ENCODE measurements at regions not wholly inside any gene's neighbourhood (a gene's known extent, or its start where the extent isn't known, plus 50 kb on each side); places are given as distances from the start of the nearest gene placed in this dataset.
A peak's percentile ranks its signal among the peaks of the same experiment; 100 is the strongest.

GRCh38 chr4:174045381-174045780 is 238.1 kb downstream of the FBXO8 start:
- Histone ChIP-seq H3K36me3 (ENCODE audit: insufficient read depth, low read length) (no peaks in the 10 kb centered on the region), H3K27ac (ENCODE audit: low read depth, low read length) (no peak overlapping the region), H3K79me2 (ENCODE audit: control insufficient read depth, insufficient read depth, low read length, unreplicated experiment) (no peaks in the 10 kb centered on the region), H3K4me3 (ENCODE audit: low read depth, low read length) (no peak overlapping the region), H2AFZ (ENCODE audit: low read length, unreplicated experiment) (no peak overlapping the region), H3K27me3 (ENCODE audit: insufficient read depth, low read length) (no peaks in the 10 kb centered on the region), H3K4me1 (ENCODE audit: control insufficient read depth, insufficient read depth, low read length, unreplicated experiment) (no peaks in the 10 kb centered on the region)

GRCh38 chr4:174041555-174042105 is 241.8 kb downstream of the FBXO8 start:
- Histone ChIP-seq H3K4me3 (ENCODE audit: low read depth, low read length) (no peak overlapping the region), H3K79me2 (ENCODE audit: control insufficient read depth, insufficient read depth, low read length, unreplicated experiment) (no peaks in the 10 kb centered on the region), H2AFZ (ENCODE audit: low read length, unreplicated experiment) (no peak overlapping the region), H3K27ac (ENCODE audit: low read depth, low read length) (no peak overlapping the region), H3K36me3 (ENCODE audit: insufficient read depth, low read length) (no peaks in the 10 kb centered on the region), H3K27me3 (ENCODE audit: insufficient read depth, low read length) (no peaks in the 10 kb centered on the region), H3K4me1 (ENCODE audit: control insufficient read depth, insufficient read depth, low read length, unreplicated experiment) (no peaks in the 10 kb centered on the region)

DNA sequence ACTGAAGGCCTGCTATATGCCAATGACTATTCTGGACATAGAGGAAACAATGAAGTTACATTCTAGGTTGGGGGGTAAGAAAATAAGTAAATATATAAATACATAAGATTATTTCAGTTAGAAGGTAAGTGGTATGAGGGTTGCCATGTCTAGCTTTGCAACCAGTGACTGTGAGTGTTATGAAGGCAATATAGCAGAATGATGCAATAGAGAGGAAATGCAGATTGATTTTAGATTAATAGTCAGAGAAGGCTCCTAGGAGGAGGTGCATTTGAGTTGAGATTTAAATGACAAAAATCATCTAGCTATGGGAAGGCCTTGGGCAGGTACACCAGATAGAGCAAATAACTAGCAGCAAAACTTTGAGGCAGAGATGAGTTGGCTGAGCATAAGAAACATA is 243.2 kb downstream of the FBXO8 start:
- Histone ChIP-seq H2AFZ (ENCODE audit: low read length, unreplicated experiment) (no peak overlapping the region), H3K27me3 (ENCODE audit: insufficient read depth, low read length) (no peaks in the 10 kb centered on the region), H3K4me1 (ENCODE audit: control insufficient read depth, insufficient read depth, low read length, unreplicated experiment) (no peaks in the 10 kb centered on the region), H3K36me3 (ENCODE audit: insufficient read depth, low read length) (no peaks in the 10 kb centered on the region), H3K4me3 (ENCODE audit: low read depth, low read length) (no peak overlapping the region), H3K79me2 (ENCODE audit: control insufficient read depth, insufficient read depth, low read length, unreplicated experiment) (no peaks in the 10 kb centered on the region), H3K27ac (ENCODE audit: low read depth, low read length) (no peak overlapping the region)

- H3K79me2 ChIP-seq (ENCODE audit: control insufficient read depth, insufficient read depth, low read length, unreplicated experiment), result no peaks in the 10 kb centered on the region
- H3K4me3 ChIP-seq (ENCODE audit: low read depth, low read length), result peak overlapping the region; percentile 6; the same call in 1 of the 2 replicates
- no peaks in the 10 kb centered on the region for H3K4me1 ChIP-seq (ENCODE audit: control insufficient read depth, insufficient read depth, low read length, unreplicated experiment)
- no peaks in the 10 kb centered on the region for H3K27me3 ChIP-seq (ENCODE audit: insufficient read depth, low read length)
- H3K36me3 ChIP-seq (ENCODE audit: insufficient read depth, low read length), result no peaks in the 10 kb centered on the region
- H3K27ac ChIP-seq (ENCODE audit: low read depth, low read length), result no peak overlapping the region
- H2AFZ ChIP-seq (ENCODE audit: low read length, unreplicated experiment), result no peak overlapping the region
Observed at GRCh38 chr4:174038481-174038880, 245.0 kb downstream of the FBXO8 start.

GRCh38 chr4:174037631-174038030 is 245.8 kb downstream of the FBXO8 start:
- H3K27ac ChIP-seq (ENCODE audit: low read depth, low read length), result no peak overlapping the region
- no peak overlapping the region for H2AFZ ChIP-seq (ENCODE audit: low read length, unreplicated experiment)
- no peaks in the 10 kb centered on the region for H3K27me3 ChIP-seq (ENCODE audit: insufficient read depth, low read length)

DNA sequence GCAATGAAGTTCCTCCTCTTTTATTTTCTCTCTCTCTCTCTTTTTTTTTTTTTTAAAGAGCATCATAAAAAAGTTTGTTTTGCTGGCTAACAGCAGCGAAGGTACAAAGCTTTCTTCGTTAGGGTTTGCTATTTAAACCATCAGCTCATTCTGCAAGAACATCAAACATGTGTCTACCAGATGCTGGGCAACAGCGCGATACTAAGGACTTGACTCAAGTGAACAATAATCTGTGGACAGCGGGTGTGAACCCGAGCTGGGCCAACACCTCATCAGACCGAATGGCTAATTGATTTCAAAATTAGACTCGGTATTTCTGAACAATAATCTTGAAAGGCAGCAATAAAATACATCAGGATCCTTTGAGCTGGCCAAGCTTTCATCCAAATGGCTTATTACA is 246.4 kb downstream of the FBXO8 start:
- no peaks in the 10 kb centered on the region for H3K36me3 ChIP-seq (ENCODE audit: insufficient read depth, low read length)
- no peak overlapping the region for H2AFZ ChIP-seq (ENCODE audit: low read length, unreplicated experiment)
- H3K4me3 ChIP-seq (ENCODE audit: low read depth, low read length), result no peak overlapping the region
- H3K79me2 ChIP-seq (ENCODE audit: control insufficient read depth, insufficient read depth, low read length, unreplicated experiment), result no peaks in the 10 kb centered on the region
- no peaks in the 10 kb centered on the region for H3K4me1 ChIP-seq (ENCODE audit: control insufficient read depth, insufficient read depth, low read length, unreplicated experiment)
- no peak overlapping the region for H3K27ac ChIP-seq (ENCODE audit: low read depth, low read length)
- H3K27me3 ChIP-seq (ENCODE audit: insufficient read depth, low read length), result no peaks in the 10 kb centered on the region

More at GRCh38 chr4:174037631-174038030, 245.8 kb downstream of the FBXO8 start:
- H3K4me1 ChIP-seq (ENCODE audit: control insufficient read depth, insufficient read depth, low read length, unreplicated experiment), result no peaks in the 10 kb centered on the region
- H3K36me3 ChIP-seq (ENCODE audit: insufficient read depth, low read length), result no peaks in the 10 kb centered on the region
- H3K79me2 ChIP-seq (ENCODE audit: control insufficient read depth, insufficient read depth, low read length, unreplicated experiment), result no peaks in the 10 kb centered on the region
- H3K4me3 ChIP-seq (ENCODE audit: low read depth, low read length), result no peak overlapping the region

- Histone ChIP-seq H2AFZ (ENCODE audit: low read length, unreplicated experiment) (no peak overlapping the region), H3K4me1 (ENCODE audit: control insufficient read depth, insufficient read depth, low read length, unreplicated experiment) (no peaks in the 10 kb centered on the region), H3K79me2 (ENCODE audit: control insufficient read depth, insufficient read depth, low read length, unreplicated experiment) (no peaks in the 10 kb centered on the region), H3K4me3 (ENCODE audit: low read depth, low read length) (no peak overlapping the region), H3K36me3 (ENCODE audit: insufficient read depth, low read length) (no peaks in the 10 kb centered on the region), H3K27ac (ENCODE audit: low read depth, low read length) (no peak overlapping the region), H3K27me3 (ENCODE audit: insufficient read depth, low read length) (no peaks in the 10 kb centered on the region)
Observed at GRCh38 chr4:174036576-174036975, 246.9 kb downstream of the FBXO8 start.

DNA sequence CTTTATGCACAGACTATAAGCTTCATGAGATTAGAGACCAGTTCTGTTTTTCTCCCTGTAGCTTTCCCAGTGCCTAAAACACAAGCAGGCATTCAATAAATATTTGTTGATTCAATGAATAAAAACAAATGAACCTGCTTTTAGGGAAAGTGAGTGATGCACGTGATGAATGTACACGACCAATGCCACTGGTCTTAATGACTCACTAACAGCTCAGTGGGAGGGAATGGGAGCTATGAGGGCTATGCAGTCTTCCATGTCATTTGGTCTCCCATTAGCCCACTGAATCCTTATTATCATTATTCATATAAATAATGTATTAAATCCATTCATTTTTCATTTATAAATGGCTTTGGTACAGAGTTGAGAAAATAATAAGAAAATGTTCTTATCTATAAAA is 247.4 kb downstream of the FBXO8 start:
- no peaks in the 10 kb centered on the region for H3K79me2 ChIP-seq (ENCODE audit: control insufficient read depth, insufficient read depth, low read length, unreplicated experiment)
- H3K27ac ChIP-seq (ENCODE audit: low read depth, low read length), result no peak overlapping the region
- no peaks in the 10 kb centered on the region for H3K27me3 ChIP-seq (ENCODE audit: insufficient read depth, low read length)
- no peaks in the 10 kb centered on the region for H3K36me3 ChIP-seq (ENCODE audit: insufficient read depth, low read length)
- H3K4me3 ChIP-seq (ENCODE audit: low read depth, low read length), result no peak overlapping the region
- H3K4me1 ChIP-seq (ENCODE audit: control insufficient read depth, insufficient read depth, low read length, unreplicated experiment), result no peaks in the 10 kb centered on the region
- H2AFZ ChIP-seq (ENCODE audit: low read length, unreplicated experiment), result no peak overlapping the region

DNA sequence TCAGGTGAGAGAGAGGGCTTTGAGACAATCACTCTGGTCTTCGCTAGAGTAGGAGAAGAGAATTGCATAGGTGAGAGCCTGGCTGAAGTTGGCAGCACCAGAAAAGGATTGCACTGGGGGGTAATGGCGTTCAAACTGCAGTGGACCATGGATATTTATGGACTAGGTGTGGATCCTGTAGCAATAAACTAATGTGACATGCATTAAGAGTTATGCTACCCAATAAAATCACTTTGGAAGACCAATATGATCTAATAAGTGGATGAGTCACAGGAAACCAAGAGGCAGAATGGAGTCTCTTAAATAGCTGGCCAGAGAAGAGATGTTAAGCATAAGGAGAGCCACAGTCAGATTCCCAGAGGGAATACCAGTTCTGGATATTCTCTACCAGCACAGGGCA is 259.8 kb downstream of the FBXO8 start:
- H3K79me2 ChIP-seq (ENCODE audit: control insufficient read depth, insufficient read depth, low read length, unreplicated experiment), result no peaks in the 10 kb centered on the region
- no peak overlapping the region for H3K27ac ChIP-seq (ENCODE audit: low read depth, low read length)
- H3K4me1 ChIP-seq (ENCODE audit: control insufficient read depth, insufficient read depth, low read length, unreplicated experiment), result no peaks in the 10 kb centered on the region
- H2AFZ ChIP-seq (ENCODE audit: low read length, unreplicated experiment), result no peak overlapping the region
- no peaks in the 10 kb centered on the region for H3K27me3 ChIP-seq (ENCODE audit: insufficient read depth, low read length)
- H3K36me3 ChIP-seq (ENCODE audit: insufficient read depth, low read length), result no peaks in the 10 kb centered on the region
- H3K4me3 ChIP-seq (ENCODE audit: low read depth, low read length), result no peak overlapping the region

- H3K27ac ChIP-seq (ENCODE audit: low read depth, low read length), result no peak overlapping the region
- H3K36me3 ChIP-seq (ENCODE audit: insufficient read depth, low read length), result no peaks in the 10 kb centered on the region
- H3K79me2 ChIP-seq (ENCODE audit: control insufficient read depth, insufficient read depth, low read length, unreplicated experiment), result no peaks in the 10 kb centered on the region
- no peak overlapping the region for H2AFZ ChIP-seq (ENCODE audit: low read length, unreplicated experiment)
- no peak overlapping the region for H3K4me3 ChIP-seq (ENCODE audit: low read depth, low read length)
- no peaks in the 10 kb centered on the region for H3K4me1 ChIP-seq (ENCODE audit: control insufficient read depth, insufficient read depth, low read length, unreplicated experiment)
- H3K27me3 ChIP-seq (ENCODE audit: insufficient read depth, low read length), result no peaks in the 10 kb centered on the region
Observed at GRCh38 chr4:174018236-174018635, 265.2 kb downstream of the FBXO8 start.

- H3K27ac ChIP-seq (ENCODE audit: low read depth, low read length), result no peak overlapping the region
- no peaks in the 10 kb centered on the region for H3K36me3 ChIP-seq (ENCODE audit: insufficient read depth, low read length)
- H3K79me2 ChIP-seq (ENCODE audit: control insufficient read depth, insufficient read depth, low read length, unreplicated experiment), result no peaks in the 10 kb centered on the region
- no peak overlapping the region for H2AFZ ChIP-seq (ENCODE audit: low read length, unreplicated experiment)
- H3K4me1 ChIP-seq (ENCODE audit: control insufficient read depth, insufficient read depth, low read length, unreplicated experiment), result no peaks in the 10 kb centered on the region
- no peaks in the 10 kb centered on the region for H3K27me3 ChIP-seq (ENCODE audit: insufficient read depth, low read length)
- no peak overlapping the region for H3K4me3 ChIP-seq (ENCODE audit: low read depth, low read length)
Observed at GRCh38 chr4:174016251-174016650, 267.2 kb downstream of the FBXO8 start.

Measured in ACC112 (cell line).